ENCODE measurements at regions not wholly inside any gene's neighbourhood (a gene's known extent, or its start where the extent isn't known, plus 50 kb on each side); places are given as distances from the start of the nearest gene placed in this dataset.

- TF ChIP-seq CTCF (IDR thresholded peaks at IDR 0.05) (no peak), POLR2AphosphoS5 (IDR thresholded peaks at IDR 0.05) (no peak), POLR2A (IDR thresholded peaks at IDR 0.05) (no peak)
Observed at GRCh38 chr7:136509466-136509865, 359.0 kb upstream of the CHRM2 start.

Data from transverse colon (tissue), 4 donors.